HepG2 (cell line): ENCODE measurements at regions not wholly inside any gene's neighbourhood (a gene's known extent, or its start where the extent isn't known, plus 50 kb on each side); places are given as distances from the start of the nearest gene placed in this dataset.

Source experiments
- ATAC-seq: fragments of 200-7000 bp; cut with Tn5 transposase; 3 replicates; pipeline ENCODE4 v1.9.1; 2020; ENCODE audit warnings: mild to moderate bottlenecking, moderate library complexity
- BruUV-seq: library from RNA; stranded (reverse); fragments of 400-500 nt; replicated peaks from 2 replicates; lab custom pipeline; 2021; lab: Mats Ljungman, UMichigan
- CTCF ChIA-PET: fragments of 300-600 bp; formaldehyde crosslinking; extraction: SDS; loops from one replicate; lab custom pipeline; 2021; ENCODE audit warnings: low total read pairs, inconsistent platforms, low intra/inter-chr PET ratio; lab: Yijun Ruan, JAX
- POLR2A ChIA-PET: fragments of 350-600 bp; sonication (Branson Sonifier 250); formaldehyde crosslinking; loops from one replicate; lab custom pipeline; 2020; ENCODE audit warnings: antibody characterized with exemption, inconsistent platforms; lab: Yijun Ruan, JAX
- DNase-seq: peaks from one replicate; pipeline ENCODE4 v3.0.0-alpha.2; 2015; ENCODE audit warnings: low spot score
- FAIRE-seq: peaks from 3 replicates; lab custom pipeline; 2011; peaks lifted over from hg19 to GRCh38; lab: Jason Lieb, UNC
- H2AFZ ChIP-seq: one replicate; pipeline ENCODE4 v1.6.1; 2011; ENCODE audit warnings: low read length, inconsistent platforms
- H3K27ac ChIP-seq: fragments of 300-600 bp; 3 replicates; pipeline ENCODE4 v1.8.0; 2011; ENCODE audit warnings: mixed run types, mild to moderate bottlenecking, mixed read lengths, low read length, inconsistent platforms; ENCODE audit not compliant: insufficient read depth; ENCODE audit errors: extremely low read length
- H3K27me3 ChIP-seq, 2 experiments: fragments of 200-600 bp in 1 of 2; 2 replicates in 1 of 2; 3 replicates in 1 of 2; pipeline versions ENCODE4 v1.6.0 to v1.8.0; 2011; ENCODE audit warnings: low read length in 2 of 2, mild to moderate bottlenecking in 2 of 2, moderate library complexity in 2 of 2, inconsistent platforms in 1 of 2; ENCODE audit not compliant: insufficient read depth in 2 of 2, control insufficient read depth in 1 of 2
- H3K36me3 ChIP-seq, 2 experiments: fragments of 200-600 bp in 1 of 2; replicated peaks in 1 of 2; 2 replicates in 1 of 2; 3 replicates in 1 of 2; pipeline versions ENCODE4 v1.5.1 to v1.8.0; 2011; ENCODE audit warnings: low read length in 2 of 2, inconsistent platforms in 1 of 2; ENCODE audit not compliant: insufficient read depth in 2 of 2, control insufficient read depth in 1 of 2
- H3K4me1 ChIP-seq: 2 replicates; pipeline ENCODE4 v1.5.1; 2012; ENCODE audit warnings: low read length, inconsistent platforms; ENCODE audit not compliant: insufficient read depth
- H3K4me2 ChIP-seq: 2 replicates; pipeline ENCODE4 v1.6.0; 2011; ENCODE audit warnings: low read depth, low read length, inconsistent platforms
- H3K4me3 ChIP-seq, 3 experiments: fragments of 200-600 bp in 1 of 3; sonication (generic), shearing (Covaris generic) in 1 of 3; replicated peaks in 1 of 3; 2 replicates each; pipeline ENCODE4 v1.5.1; 2011 to 2016; ENCODE audit warnings: low read length in 3 of 3, inconsistent platforms in 2 of 3, low read depth in 2 of 3, mild to moderate bottlenecking in 2 of 3, control low read depth in 1 of 3, mixed read lengths in 1 of 3; ENCODE audit not compliant: insufficient read depth in 1 of 3
- H3K79me2 ChIP-seq: one replicate; pipeline ENCODE4 v1.6.1; 2011; ENCODE audit warnings: low read length, inconsistent platforms; ENCODE audit not compliant: insufficient read depth
- H3K9ac ChIP-seq: 2 replicates; pipeline ENCODE4 v1.6.0; 2011; ENCODE audit warnings: mild to moderate bottlenecking, low read depth, low read length, inconsistent platforms; ENCODE audit not compliant: insufficient read depth
- H3K9me3 ChIP-seq: 2 replicates; pipeline ENCODE4 v1.5.1; 2012; ENCODE audit warnings: mild to moderate bottlenecking, low read length
- H4K20me1 ChIP-seq: 2 replicates; pipeline ENCODE4 v1.6.0; 2011; ENCODE audit warnings: inconsistent platforms, mild to moderate bottlenecking, low read length, moderate library complexity; ENCODE audit not compliant: insufficient read depth
- ZNF17 ChIP-seq: sonication (generic); formaldehyde crosslinking; IDR thresholded peaks from 2 replicates; pipeline ENCODE4 v1.5.0; 2020; ENCODE audit warnings: mild to moderate bottlenecking, missing genetic modification reagents
- ZNF644 ChIP-seq: IDR thresholded peaks from 2 replicates; pipeline ENCODE4 v1.6.1; 2016; ENCODE audit warnings: low read depth
- in situ Hi-C: cut with HindIII; loops from 2 replicates; pipeline ENCODE4 v1.10.0; 2017; ENCODE audit warnings: low pct_unique_long_range_greater_than_20kb; ENCODE audit not compliant: extremely low pct_ligation_motif_present
- intact Hi-C: fragments of 100-400 bp; cut with micrococcal nuclease; formaldehyde crosslinking; loops from one replicate; pipeline ENCODE4 v1.10.0; 2022; ENCODE audit not compliant: unreplicated experiment
- TF ChIP-seq, protein P1 (sequence below): sonication (generic); formaldehyde crosslinking; IDR thresholded peaks from 2 replicates; pipeline ENCODE4 v1.4.0; 2020; ENCODE audit warnings: missing genetic modification reagents
- TF ChIP-seq, protein P2 (sequence below): sonication (generic); IDR thresholded peaks from 2 replicates; pipeline ENCODE4 v1.6.1; 2016; ENCODE audit warnings: low read depth, borderline replicate concordance
- TF ChIP-seq, protein P3 (sequence below): sonication (generic); formaldehyde crosslinking; IDR thresholded peaks from 2 replicates; pipeline ENCODE4 v1.5.0; 2020; ENCODE audit warnings: missing genetic modification reagents

DNA sequence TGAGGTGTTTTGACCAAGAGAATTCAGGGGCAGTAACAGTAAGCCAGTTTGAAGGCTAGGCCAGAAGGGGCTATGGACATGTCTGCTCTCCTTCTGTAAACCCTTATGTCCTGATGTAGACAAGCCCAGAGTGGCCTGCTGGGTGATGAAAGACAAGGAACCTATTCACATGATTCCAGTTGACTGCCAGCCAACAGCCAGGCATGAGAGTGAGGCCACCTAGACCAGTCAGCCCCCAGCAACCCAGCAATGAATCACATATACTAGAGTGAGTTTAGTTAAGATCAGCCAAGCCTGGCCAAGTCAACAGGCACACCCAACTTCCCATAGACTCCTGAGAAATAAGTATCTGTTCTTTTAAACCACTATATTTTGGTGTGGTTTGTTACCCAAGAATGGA is 1889.7 kb upstream of the CELF4 start:
- Histone ChIP-seq H4K20me1 (no peaks in the 10 kb centered on the region), H3K36me3 (no peaks in the 10 kb centered on the region), H3K4me3 (no peak overlapping the region), H3K9ac (no peak overlapping the region), H3K4me2 (no peak overlapping the region), H3K9me3 (no peaks in the 10 kb centered on the region), H3K4me1 (peaks cover 6% of the 10 kb centered on the region; the same call in 1 of the 2 replicates), H3K27me3 (no peaks in the 10 kb centered on the region), H3K79me2 (no peaks in the 10 kb centered on the region), H3K27ac (no peak overlapping the region), H2AFZ (no peak overlapping the region)
- CTCF ChIA-PET = no interaction called here
- FAIRE-seq = no peak
- intact Hi-C loops = no loop called here
- DNase-seq = peak; percentile 21
- TF ChIP-seq, protein P1, sequence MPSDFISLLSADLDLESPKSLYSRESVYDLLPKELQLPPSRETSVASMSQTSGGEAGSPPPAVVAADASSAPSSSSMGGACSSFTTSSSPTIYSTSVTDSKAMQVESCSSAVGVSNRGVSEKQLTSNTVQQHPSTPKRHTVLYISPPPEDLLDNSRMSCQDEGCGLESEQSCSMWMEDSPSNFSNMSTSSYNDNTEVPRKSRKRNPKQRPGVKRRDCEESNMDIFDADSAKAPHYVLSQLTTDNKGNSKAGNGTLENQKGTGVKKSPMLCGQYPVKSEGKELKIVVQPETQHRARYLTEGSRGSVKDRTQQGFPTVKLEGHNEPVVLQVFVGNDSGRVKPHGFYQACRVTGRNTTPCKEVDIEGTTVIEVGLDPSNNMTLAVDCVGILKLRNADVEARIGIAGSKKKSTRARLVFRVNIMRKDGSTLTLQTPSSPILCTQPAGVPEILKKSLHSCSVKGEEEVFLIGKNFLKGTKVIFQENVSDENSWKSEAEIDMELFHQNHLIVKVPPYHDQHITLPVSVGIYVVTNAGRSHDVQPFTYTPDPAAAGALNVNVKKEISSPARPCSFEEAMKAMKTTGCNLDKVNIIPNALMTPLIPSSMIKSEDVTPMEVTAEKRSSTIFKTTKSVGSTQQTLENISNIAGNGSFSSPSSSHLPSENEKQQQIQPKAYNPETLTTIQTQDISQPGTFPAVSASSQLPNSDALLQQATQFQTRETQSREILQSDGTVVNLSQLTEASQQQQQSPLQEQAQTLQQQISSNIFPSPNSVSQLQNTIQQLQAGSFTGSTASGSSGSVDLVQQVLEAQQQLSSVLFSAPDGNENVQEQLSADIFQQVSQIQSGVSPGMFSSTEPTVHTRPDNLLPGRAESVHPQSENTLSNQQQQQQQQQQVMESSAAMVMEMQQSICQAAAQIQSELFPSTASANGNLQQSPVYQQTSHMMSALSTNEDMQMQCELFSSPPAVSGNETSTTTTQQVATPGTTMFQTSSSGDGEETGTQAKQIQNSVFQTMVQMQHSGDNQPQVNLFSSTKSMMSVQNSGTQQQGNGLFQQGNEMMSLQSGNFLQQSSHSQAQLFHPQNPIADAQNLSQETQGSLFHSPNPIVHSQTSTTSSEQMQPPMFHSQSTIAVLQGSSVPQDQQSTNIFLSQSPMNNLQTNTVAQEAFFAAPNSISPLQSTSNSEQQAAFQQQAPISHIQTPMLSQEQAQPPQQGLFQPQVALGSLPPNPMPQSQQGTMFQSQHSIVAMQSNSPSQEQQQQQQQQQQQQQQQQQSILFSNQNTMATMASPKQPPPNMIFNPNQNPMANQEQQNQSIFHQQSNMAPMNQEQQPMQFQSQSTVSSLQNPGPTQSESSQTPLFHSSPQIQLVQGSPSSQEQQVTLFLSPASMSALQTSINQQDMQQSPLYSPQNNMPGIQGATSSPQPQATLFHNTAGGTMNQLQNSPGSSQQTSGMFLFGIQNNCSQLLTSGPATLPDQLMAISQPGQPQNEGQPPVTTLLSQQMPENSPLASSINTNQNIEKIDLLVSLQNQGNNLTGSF (CRISPR knock-in tag) = no peak
- TF ChIP-seq ZNF644 (CRISPR knock-in tag) = peak; percentile 71; the same call in 1 of the 2 replicates
- no peak for TF ChIP-seq ZNF17 (CRISPR knock-in tag)
- TF ChIP-seq, protein P2, sequence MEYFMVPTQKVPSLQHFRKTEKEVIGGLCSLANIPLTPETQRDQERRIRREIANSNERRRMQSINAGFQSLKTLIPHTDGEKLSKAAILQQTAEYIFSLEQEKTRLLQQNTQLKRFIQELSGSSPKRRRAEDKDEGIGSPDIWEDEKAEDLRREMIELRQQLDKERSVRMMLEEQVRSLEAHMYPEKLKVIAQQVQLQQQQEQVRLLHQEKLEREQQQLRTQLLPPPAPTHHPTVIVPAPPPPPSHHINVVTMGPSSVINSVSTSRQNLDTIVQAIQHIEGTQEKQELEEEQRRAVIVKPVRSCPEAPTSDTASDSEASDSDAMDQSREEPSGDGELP = no peak
- TF ChIP-seq, protein P3, sequence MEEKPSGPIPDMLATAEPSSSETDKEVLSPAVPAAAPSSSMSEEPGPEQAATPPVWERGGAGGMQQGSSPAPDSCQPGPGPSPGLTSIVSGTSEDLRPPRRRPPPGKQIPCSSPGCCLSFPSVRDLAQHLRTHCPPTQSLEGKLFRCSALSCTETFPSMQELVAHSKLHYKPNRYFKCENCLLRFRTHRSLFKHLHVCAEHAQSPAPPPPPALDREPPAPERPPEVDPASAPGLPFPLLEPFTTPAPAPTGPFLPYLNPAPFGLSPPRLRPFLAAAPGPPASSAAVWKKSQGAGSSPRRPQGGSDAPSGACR (CRISPR knock-in tag) = no peak
- no TSS peak for BruUV-seq
- POLR2A ChIA-PET = no interaction called here
- no peak; the same call in 2 of the 3 replicates for ATAC-seq
- in situ Hi-C loops = no loop called here
